Mucosa of descending colon (tissue), 3 donors: ENCODE measurements at regions not wholly inside any gene's neighbourhood (a gene's known extent, or its start where the extent isn't known, plus 50 kb on each side); places are given as distances from the start of the nearest gene placed in this dataset.

Source experiments
- ATAC-seq: fragments of 200-7000 bp; cut with Tn5 transposase; one replicate; pipeline ENCODE4 v1.9.1; 2020; ENCODE audit warnings: mild to moderate bottlenecking, moderate library complexity
- DNase-seq, 3 donors: peaks; one replicate each; pipeline ENCODE4 v3.0.0-alpha.2; 2020
- H3K36me3 ChIP-seq: fragments of 200-600 bp; one replicate; pipeline ENCODE4 v1.8.0; 2021; ENCODE audit warnings: low read depth, mild to moderate bottlenecking
- H3K4me1 ChIP-seq: fragments of 200-600 bp; one replicate; pipeline ENCODE4 v1.8.0; 2021; ENCODE audit warnings: low read depth, mild to moderate bottlenecking
- H3K4me3 ChIP-seq: fragments of 200-600 bp; one replicate; pipeline ENCODE4 v1.8.0; 2021; ENCODE audit warnings: mild to moderate bottlenecking
- H3K9me3 ChIP-seq: fragments of 200-600 bp; one replicate; pipeline ENCODE4 v1.8.0; 2021; ENCODE audit warnings: mild to moderate bottlenecking
- CTCF ChIP-seq: fragments of 200-600 bp; IDR thresholded peaks from one replicate; pipeline ENCODE4 v1.8.0; 2022; ENCODE audit warnings: antibody characterized with exemption, mild to moderate bottlenecking
- intact Hi-C, 2 donors: fragments of 100-400 bp; cut with DNase I in 1 of 2; cut with micrococcal nuclease in 1 of 2; formaldehyde crosslinking; loops; one replicate each; pipeline versions ENCODE4 v1.11.0 to v1.11.1; 2022; cut with DNase I, micrococcal nuclease
- donor health status: DM: no; HTN: no; CAD: no; lungs with moderate emphysema.
- donor health status: DM: no; HTN: no; CAD: no.
- donor health status: DM: no; HTN: yes; CAD: no.

DNA sequence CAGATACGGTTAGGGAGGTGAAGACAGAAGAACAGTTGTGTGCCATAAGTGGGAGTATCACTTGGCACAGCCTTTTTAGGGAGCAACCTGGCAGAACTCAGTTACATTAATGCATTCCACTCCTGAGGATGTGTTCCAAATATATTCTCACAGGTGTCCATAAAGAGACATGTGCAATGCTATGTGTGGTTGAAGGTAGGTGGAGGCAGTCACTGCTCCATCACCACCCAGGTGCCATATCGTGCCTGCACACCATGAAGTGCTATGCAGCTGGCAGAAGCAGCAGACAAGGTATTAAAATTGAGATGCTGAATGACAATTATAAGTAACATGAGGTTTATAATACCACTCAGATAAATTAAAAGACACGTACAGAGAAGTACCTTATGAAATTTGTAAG lies 248.0 kb upstream of the SFRP2 start:
- intact Hi-C loops, result no loop called here
- no peak for TF ChIP-seq CTCF
- no peak overlapping the region for H3K4me3 ChIP-seq
- no peak for DNase-seq
- ATAC-seq, result no peak
- H3K4me1 ChIP-seq, result no peaks in the 10 kb centered on the region
- no peaks in the 10 kb centered on the region for H3K9me3 ChIP-seq
- H3K36me3 ChIP-seq, result no peaks in the 10 kb centered on the region

DNA sequence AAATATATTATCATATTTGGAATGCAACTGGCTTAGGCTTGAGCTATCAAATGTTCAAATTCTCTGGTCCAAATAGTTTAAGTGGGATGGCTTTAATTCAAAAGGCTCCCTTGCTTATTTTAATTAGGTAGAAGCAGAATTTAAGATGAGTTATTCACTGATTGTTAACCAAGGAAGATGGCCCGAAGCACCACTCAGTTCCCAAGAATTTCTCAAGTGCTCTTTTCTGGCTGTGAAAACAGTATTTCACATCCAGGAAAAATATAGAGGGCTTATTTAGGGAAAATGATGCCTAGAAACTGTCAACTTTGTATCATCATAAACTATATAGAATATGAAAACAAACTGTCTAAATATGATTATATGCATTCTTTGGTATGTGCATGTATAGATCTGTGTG lies 246.5 kb upstream of the SFRP2 start:
- ATAC-seq, result no peak
- Histone ChIP-seq H3K4me3 (no peak overlapping the region), H3K36me3 (no peaks in the 10 kb centered on the region), H3K9me3 (no peaks in the 10 kb centered on the region), H3K4me1 (no peaks in the 10 kb centered on the region)
- intact Hi-C loops, result no loop called here
- DNase-seq, result no peak
- TF ChIP-seq CTCF, result no peak

GRCh38 chr4:154033921-154034320 lies 245.0 kb upstream of the SFRP2 start:
- Histone ChIP-seq H3K36me3 (no peaks in the 10 kb centered on the region), H3K4me3 (no peak overlapping the region), H3K9me3 (no peaks in the 10 kb centered on the region), H3K4me1 (no peaks in the 10 kb centered on the region)
- DNase-seq, result no peak
- intact Hi-C loops, result no loop called here
- no peak for TF ChIP-seq CTCF
- no peak for ATAC-seq

DNA sequence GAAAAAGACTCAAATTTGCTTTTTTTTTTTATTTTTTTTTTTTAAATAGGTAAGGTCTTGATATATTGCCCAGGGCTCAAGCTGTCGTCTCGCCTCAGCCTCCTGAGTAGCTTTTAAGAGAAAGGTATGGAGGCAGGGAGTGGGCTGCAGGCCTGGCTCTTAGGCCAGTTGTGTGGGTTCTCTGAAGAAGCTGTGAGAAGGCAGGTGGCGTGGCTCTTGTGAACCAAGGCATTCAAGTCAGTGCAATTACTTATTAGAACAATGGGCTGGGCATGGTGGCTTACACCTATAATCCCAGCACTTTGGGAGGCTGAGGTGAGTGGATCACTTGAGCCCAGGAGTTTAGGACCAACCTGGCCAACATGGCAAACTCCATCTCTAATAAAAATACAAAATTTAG lies 244.0 kb upstream of the SFRP2 start:
- H3K4me1 ChIP-seq, result no peaks in the 10 kb centered on the region
- TF ChIP-seq CTCF, result no peak
- DNase-seq (no peak), ATAC-seq (no peak)
- intact Hi-C loops, result no loop called here
- H3K9me3 ChIP-seq, result no peaks in the 10 kb centered on the region
- H3K4me3 ChIP-seq, result no peak overlapping the region
- no peaks in the 10 kb centered on the region for H3K36me3 ChIP-seq

DNA sequence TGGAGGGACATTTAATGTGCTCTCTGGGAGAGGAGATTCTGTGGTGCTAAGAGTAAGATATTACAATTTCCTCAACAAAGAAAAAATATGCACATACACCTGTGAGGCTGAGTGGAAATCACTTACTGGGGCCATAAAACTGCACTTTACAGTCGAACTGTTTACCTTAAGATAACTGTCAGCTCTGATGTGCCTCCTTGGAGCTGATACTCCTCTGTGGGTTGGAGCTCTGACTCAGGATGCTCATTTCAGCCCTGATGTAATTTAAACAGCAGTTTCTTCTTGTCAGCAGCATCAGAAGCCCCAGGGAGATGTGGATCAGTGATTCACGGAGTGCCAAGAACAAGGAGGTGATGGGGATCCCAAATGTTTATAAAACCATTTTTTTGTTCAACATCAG lies 241.9 kb upstream of the SFRP2 start:
- TF ChIP-seq CTCF, result no peak
- DNase-seq (peak in 1 of 3 donors; percentile 22), ATAC-seq (peak; percentile 90)
- H3K9me3 ChIP-seq, result no peaks in the 10 kb centered on the region
- no peaks in the 10 kb centered on the region for H3K36me3 ChIP-seq
- no peaks in the 10 kb centered on the region for H3K4me1 ChIP-seq
- H3K4me3 ChIP-seq, result no peak overlapping the region
- intact Hi-C loops, result no loop called here

DNA sequence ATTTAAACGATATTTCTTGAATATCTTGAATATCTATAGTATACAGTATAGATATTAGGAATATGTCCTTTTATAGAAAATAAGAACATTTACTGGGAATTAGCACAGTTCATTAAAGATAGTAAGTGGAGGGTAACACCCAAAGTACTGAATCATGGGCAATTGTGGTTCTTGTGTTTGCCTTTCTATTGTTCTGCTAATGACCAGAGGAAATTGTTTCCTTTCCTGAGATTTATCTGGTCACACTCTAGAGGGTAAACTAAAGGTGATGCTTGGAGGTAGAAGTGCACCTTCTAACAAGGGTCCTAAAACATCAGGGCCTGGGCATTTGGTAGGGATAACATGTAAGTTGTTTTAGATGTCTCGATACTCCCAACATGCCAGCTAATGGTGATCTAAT lies 241.3 kb upstream of the SFRP2 start:
- DNase-seq, result no peak
- Histone ChIP-seq H3K36me3 (no peaks in the 10 kb centered on the region), H3K9me3 (no peaks in the 10 kb centered on the region), H3K4me3 (no peak overlapping the region), H3K4me1 (no peaks in the 10 kb centered on the region)
- TF ChIP-seq CTCF, result no peak
- intact Hi-C loops, result no loop called here
- ATAC-seq, result no peak
